Activated CD8-positive, alpha-beta T cell treated with anti-CD3 and anti-CD28 coated beads for 36 hours (primary cell): ENCODE measurements at regions not wholly inside any gene's neighbourhood (a gene's known extent, or its start where the extent isn't known, plus 50 kb on each side); places are given as distances from the start of the nearest gene placed in this dataset.
A peak's percentile ranks its signal among the peaks of the same experiment; 100 is the strongest.

ENCODE experiments used
- ATAC-seq: fragments of 200-7000 bp; cut with Tn5 transposase; one replicate; pipeline ENCODE4 v1.10.0; 2021; ENCODE audit warnings: mild to moderate bottlenecking, moderate library complexity
- CTCF ChIA-PET: fragments of 350-600 bp; sonication (Branson Sonifier 250); formaldehyde crosslinking; loops from one replicate; lab custom pipeline; 2021; ENCODE audit warnings: antibody characterized with exemption; lab: Charles Lee
- POLR2A ChIA-PET: fragments of 350-600 bp; sonication (Branson Sonifier 250); formaldehyde crosslinking; loops from one replicate; lab custom pipeline; 2021; ENCODE audit warnings: antibody characterized with exemption; lab: Charles Lee
- DNase-seq: peaks from one replicate; pipeline ENCODE4 v3.0.0-alpha.2; 2020
- H3K27ac Mint-ChIP-seq: one replicate; pipeline ENCODE4 v1.8.0; 2021; ENCODE audit warnings: mild to moderate bottlenecking, mixed read lengths
- H3K27me3 Mint-ChIP-seq: one replicate; pipeline ENCODE4 v1.8.0; 2021; ENCODE audit warnings: mixed read lengths
- H3K36me3 Mint-ChIP-seq: one replicate; pipeline ENCODE4 v1.8.0; 2021; ENCODE audit warnings: low read depth, mixed read lengths
- H3K4me1 Mint-ChIP-seq: one replicate; pipeline ENCODE4 v1.8.0; 2021; ENCODE audit warnings: low read depth, mixed read lengths
- H3K4me3 Mint-ChIP-seq: one replicate; pipeline ENCODE4 v1.8.0; 2021; ENCODE audit warnings: mild to moderate bottlenecking, moderate library complexity, mixed read lengths
- H3K9me3 Mint-ChIP-seq: one replicate; pipeline ENCODE4 v1.8.0; 2021; ENCODE audit warnings: mixed read lengths
- intact Hi-C: fragments of 100-400 bp; cut with micrococcal nuclease; formaldehyde crosslinking; loops from one replicate; pipeline ENCODE4 v1.10.0; 2022
- TF ChIP-seq, protein P1 (sequence below): fragments of 200-600 bp; IDR thresholded peaks from one replicate; pipeline ENCODE4 v1.8.0; 2022; ENCODE audit warnings: antibody characterized with exemption, mild to moderate bottlenecking

- Mint-ChIP-seq H3K36me3 (no peaks in the 10 kb centered on the region), H3K4me3 (no peak overlapping the region), H3K4me1 (no peaks in the 10 kb centered on the region), H3K9me3 (no peaks in the 10 kb centered on the region), H3K27me3 (no peaks in the 10 kb centered on the region), H3K27ac (no peak overlapping the region)
- ChIA-PET CTCF (no interaction called here), POLR2A (no interaction called here)
- intact Hi-C loops: no loop called here
- TF ChIP-seq, protein P1, sequence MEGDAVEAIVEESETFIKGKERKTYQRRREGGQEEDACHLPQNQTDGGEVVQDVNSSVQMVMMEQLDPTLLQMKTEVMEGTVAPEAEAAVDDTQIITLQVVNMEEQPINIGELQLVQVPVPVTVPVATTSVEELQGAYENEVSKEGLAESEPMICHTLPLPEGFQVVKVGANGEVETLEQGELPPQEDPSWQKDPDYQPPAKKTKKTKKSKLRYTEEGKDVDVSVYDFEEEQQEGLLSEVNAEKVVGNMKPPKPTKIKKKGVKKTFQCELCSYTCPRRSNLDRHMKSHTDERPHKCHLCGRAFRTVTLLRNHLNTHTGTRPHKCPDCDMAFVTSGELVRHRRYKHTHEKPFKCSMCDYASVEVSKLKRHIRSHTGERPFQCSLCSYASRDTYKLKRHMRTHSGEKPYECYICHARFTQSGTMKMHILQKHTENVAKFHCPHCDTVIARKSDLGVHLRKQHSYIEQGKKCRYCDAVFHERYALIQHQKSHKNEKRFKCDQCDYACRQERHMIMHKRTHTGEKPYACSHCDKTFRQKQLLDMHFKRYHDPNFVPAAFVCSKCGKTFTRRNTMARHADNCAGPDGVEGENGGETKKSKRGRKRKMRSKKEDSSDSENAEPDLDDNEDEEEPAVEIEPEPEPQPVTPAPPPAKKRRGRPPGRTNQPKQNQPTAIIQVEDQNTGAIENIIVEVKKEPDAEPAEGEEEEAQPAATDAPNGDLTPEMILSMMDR: no peak
- DNase-seq: no peak
- no peak for ATAC-seq
Observed at GRCh38 chr5:124998520-124998919, 252.1 kb upstream of the ZNF608 start.

- Mint-ChIP-seq H3K4me1 (peaks cover 6% of the 10 kb centered on the region), H3K27ac (no peak overlapping the region), H3K4me3 (no peak overlapping the region), H3K27me3 (peaks cover 1% of the 10 kb centered on the region), H3K36me3 (no peaks in the 10 kb centered on the region), H3K9me3 (no peaks in the 10 kb centered on the region)
- ATAC-seq (peak; percentile 39), DNase-seq (no peak)
- ChIA-PET POLR2A (no interaction called here), CTCF (no interaction called here)
- TF ChIP-seq, protein P1: no peak
- intact Hi-C loops: no loop called here
Observed at GRCh38 chr5:125002727-125003598, 256.5 kb upstream of the ZNF608 start.

DNA sequence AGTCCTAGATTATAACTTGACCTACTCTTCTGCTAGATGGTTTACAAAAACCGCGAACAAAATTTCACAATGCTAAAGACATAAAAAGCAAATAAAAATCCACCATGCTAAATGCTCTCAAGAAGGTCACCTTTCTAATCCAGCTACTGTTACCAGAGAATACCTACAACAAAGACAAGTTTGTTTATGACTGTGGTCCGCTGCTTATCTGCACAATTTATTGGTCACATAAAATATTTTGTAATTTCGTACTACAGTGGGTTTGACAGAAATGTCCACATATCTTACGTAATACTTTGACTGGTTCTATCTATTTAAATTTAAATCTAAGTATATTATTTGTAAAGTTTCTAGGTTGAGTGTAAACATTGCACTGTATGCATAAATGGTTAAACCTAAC lies 257.6 kb upstream of the ZNF608 start:
- peaks cover 6% of the 10 kb centered on the region for H3K4me1 Mint-ChIP-seq
- ATAC-seq (no peak), DNase-seq (no peak)
- peaks cover 1% of the 10 kb centered on the region for H3K27me3 Mint-ChIP-seq
- H3K9me3 Mint-ChIP-seq: no peaks in the 10 kb centered on the region
- H3K36me3 Mint-ChIP-seq: no peaks in the 10 kb centered on the region
- ChIA-PET CTCF (no interaction called here), POLR2A (no interaction called here)
- no peak overlapping the region for H3K27ac Mint-ChIP-seq
- intact Hi-C loops: no loop called here
- TF ChIP-seq, protein P1: no peak
- H3K4me3 Mint-ChIP-seq: no peak overlapping the region

- CTCF ChIA-PET: no interaction called here
- POLR2A ChIA-PET: no interaction called here
- no peak for DNase-seq
- Mint-ChIP-seq H3K4me1 (peaks cover 6% of the 10 kb centered on the region), H3K36me3 (no peaks in the 10 kb centered on the region), H3K27ac (no peak overlapping the region), H3K9me3 (no peaks in the 10 kb centered on the region), H3K27me3 (peaks cover 1% of the 10 kb centered on the region), H3K4me3 (no peak overlapping the region)
- no peak for ATAC-seq
- TF ChIP-seq, protein P1: no peak
- intact Hi-C loops: no loop called here
Observed at GRCh38 chr5:125005266-125005665, 258.8 kb upstream of the ZNF608 start.

- ChIA-PET CTCF (no interaction called here), POLR2A (interaction anchor here (0.6 kb wide), 1 partner anchor 265 kb away, joined by 5 read pairs; no protein-coding TSS in a partner anchor)
- TF ChIP-seq, protein P1: no peak
- DNase-seq (no peak), ATAC-seq (peak; percentile 37)
- Mint-ChIP-seq H3K4me1 (peaks cover 6% of the 10 kb centered on the region), H3K9me3 (no peaks in the 10 kb centered on the region), H3K36me3 (no peaks in the 10 kb centered on the region), H3K27ac (no peak overlapping the region), H3K27me3 (peaks cover 1% of the 10 kb centered on the region), H3K4me3 (no peak overlapping the region)
- intact Hi-C loops: no loop called here
Observed at GRCh38 chr5:125006011-125006685, 259.7 kb upstream of the ZNF608 start.
